GM18861 (cell line): ENCODE measurements at regions not wholly inside any gene's neighbourhood (a gene's known extent, or its start where the extent isn't known, plus 50 kb on each side); places are given as distances from the start of the nearest gene placed in this dataset.
"Not testable (repeated sequence)": the region's sequence is repeated elsewhere in the genome, so short reads cannot be mapped to it uniquely, and the experiment has no call there.

ENCODE experiments used
- ATAC-seq: cut with Tn5 transposase; IDR thresholded peaks from one replicate; pipeline ENCODE4 v1.9.1; 2021; ENCODE audit not compliant: unreplicated experiment

GRCh38 chr1:58072450-58072849, 474.1 kb downstream of the OMA1 start:
- ATAC-seq = no peak

GRCh38 chr1:58067082-58067481, 479.4 kb downstream of the OMA1 start:
- ATAC-seq = no peak

GRCh38 chr1:58065520-58065919, 481.0 kb downstream of the OMA1 start:
- ATAC-seq = no peak

GRCh38 chr1:58064166-58064565, 482.4 kb downstream of the OMA1 start:
- no peak for ATAC-seq

- no peak for ATAC-seq
Observed at GRCh38 chr1:58063095-58063494, 483.4 kb downstream of the OMA1 start.

GRCh38 chr1:58062635-58063034, 483.9 kb downstream of the OMA1 start:
- ATAC-seq = no peak

GRCh38 chr1:58060559-58061170, 485.9 kb downstream of the OMA1 start:
- ATAC-seq = no peak

- ATAC-seq = no peak
Observed at GRCh38 chr1:58059789-58060188, 486.7 kb downstream of the OMA1 start.

- no peak for ATAC-seq
Observed at GRCh38 chr1:58058323-58058722, 488.2 kb downstream of the OMA1 start.

GRCh38 chr1:58057826-58058225, 488.7 kb downstream of the OMA1 start:
- ATAC-seq = no peak

GRCh38 chr1:58051187-58051586, 495.3 kb downstream of the OMA1 start:
- ATAC-seq = not testable (repeated sequence)

- no peak for ATAC-seq
Observed at GRCh38 chr1:58047265-58047858, 499.2 kb downstream of the OMA1 start.

GRCh38 chr1:58045094-58045705, 501.3 kb downstream of the OMA1 start:
- ATAC-seq = no peak

- ATAC-seq = no peak
Observed at GRCh38 chr1:58041621-58042020, 504.9 kb downstream of the OMA1 start.

GRCh38 chr1:58038574-58038973, 508.0 kb downstream of the OMA1 start:
- no peak for ATAC-seq

- ATAC-seq = no peak
Observed at GRCh38 chr1:58035523-58035922, 511.0 kb downstream of the OMA1 start.

- no peak for ATAC-seq
Observed at GRCh38 chr1:58033311-58033710, 513.2 kb downstream of the OMA1 start.

- no peak for ATAC-seq
Observed at GRCh38 chr1:58032611-58033073, 513.9 kb downstream of the OMA1 start.

- no peak for ATAC-seq
Observed at GRCh38 chr1:58031416-58031815, 515.1 kb downstream of the OMA1 start.

- ATAC-seq = no peak
Observed at GRCh38 chr1:58030456-58030855, 516.1 kb downstream of the OMA1 start.

- no peak for ATAC-seq
Observed at GRCh38 chr1:58017641-58018040, 528.9 kb downstream of the OMA1 start.

GRCh38 chr1:58013237-58013636, 533.3 kb downstream of the OMA1 start:
- no peak for ATAC-seq

GRCh38 chr1:58011978-58012377, 534.5 kb downstream of the OMA1 start:
- ATAC-seq = no peak
